ENCODE measurements at regions not wholly inside any gene's neighbourhood (a gene's known extent, or its start where the extent isn't known, plus 50 kb on each side); places are given as distances from the start of the nearest gene placed in this dataset.

GRCh38 chr9:28287455-28287854 is 714.2 kb upstream of the C9orf72 start:
- TF ChIP-seq CTCF (IDR thresholded peaks at IDR 0.05) (no peak), EP300 (IDR thresholded peaks at IDR 0.05) (no peak)

All from ovary (tissue), 3 donors.